H1 (cell line): ENCODE measurements at regions not wholly inside any gene's neighbourhood (a gene's known extent, or its start where the extent isn't known, plus 50 kb on each side); places are given as distances from the start of the nearest gene placed in this dataset.

Experiments
- KDM4A ChIP-seq: IDR thresholded peaks from one replicate; pipeline ENCODE4 v1.7.1; 2012; ENCODE audit warnings: low read depth, mild to moderate bottlenecking, moderate library complexity, low read length, inconsistent platforms; ENCODE audit not compliant: severe bottlenecking
- POLR2A ChIP-seq, 2 experiments: IDR thresholded peaks; 1 replicate in 1 of 2; 2 replicates in 1 of 2; pipeline ENCODE4 v1.6.1; 2011; ENCODE audit warnings: low read depth in 2 of 2, low read length in 2 of 2, mild to moderate bottlenecking in 2 of 2; ENCODE audit errors: control extremely low read depth in 1 of 2
- SP4 ChIP-seq: IDR thresholded peaks from 2 replicates; pipeline ENCODE4 v1.6.1; 2012; ENCODE audit warnings: low read length, inconsistent platforms
- TAF7 ChIP-seq: optimal IDR thresholded peaks from 2 replicates; pipeline ENCODE3; 2011; ENCODE audit warnings: low read depth, mild to moderate bottlenecking, inconsistent platforms, low read length, moderate library complexity, borderline replicate concordance
- ZNF274 ChIP-seq: IDR thresholded peaks from 2 replicates; pipeline ENCODE4 v1.7.0; 2012; ENCODE audit warnings: low read length, borderline replicate concordance; ENCODE audit errors: extremely low read depth

DNA sequence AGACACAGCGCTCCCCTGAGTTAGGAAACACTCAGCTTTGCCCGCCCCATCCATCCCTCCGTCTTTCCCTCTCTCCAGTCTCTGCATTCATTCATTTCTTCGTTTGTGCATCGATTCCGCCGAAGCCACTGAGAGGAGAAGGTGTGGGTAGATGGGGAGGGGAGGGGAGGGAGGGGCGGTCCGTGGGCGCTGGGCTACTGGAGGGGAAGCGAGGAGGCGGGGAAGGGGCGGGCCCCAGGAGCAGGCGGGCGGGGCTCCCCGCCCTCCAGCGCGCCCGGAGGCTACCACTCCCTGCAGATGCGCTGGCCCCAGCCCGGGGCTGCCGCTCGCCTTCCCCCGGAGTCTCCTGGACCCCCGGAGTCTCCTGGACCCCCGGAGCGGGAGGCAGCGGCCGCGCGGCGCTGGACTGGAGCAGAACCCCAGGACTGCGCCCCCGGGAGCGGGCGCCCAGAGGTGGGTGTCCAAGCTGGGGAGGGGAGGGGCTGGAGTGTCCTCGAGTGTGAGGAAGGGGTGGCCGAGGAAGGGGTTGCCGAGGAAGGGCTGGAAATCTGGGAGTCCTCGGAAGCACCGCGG is 159.5 kb downstream of the C9orf152 start (continued):
- TF ChIP-seq POLR2A (IDR thresholded peaks at IDR 0.05; ENCODE audit: control extremely low read depth in 1 of 2, low read depth in 2 of 2, low read length in 2 of 2), result peak in 1 of 2 experiments; percentile 24; a peak in 2 of 3 replicates
- TF ChIP-seq KDM4A, result peak; percentile 19
- TF ChIP-seq SP4, result no peak
- TF ChIP-seq ZNF274, result no peak
- TF ChIP-seq TAF7, result peak; percentile 86
- TF ChIP-seq, all 59 proteins: peak for 9
